DMS 273 (cell line): ENCODE measurements at regions not wholly inside any gene's neighbourhood (a gene's known extent, or its start where the extent isn't known, plus 50 kb on each side); places are given as distances from the start of the nearest gene placed in this dataset.

Source experiments
- DNase-seq: peaks from one replicate; lab custom pipeline; 2025; ENCODE audit not compliant: unreplicated experiment; lab: John Stamatoyannopoulos, UW

DNA sequence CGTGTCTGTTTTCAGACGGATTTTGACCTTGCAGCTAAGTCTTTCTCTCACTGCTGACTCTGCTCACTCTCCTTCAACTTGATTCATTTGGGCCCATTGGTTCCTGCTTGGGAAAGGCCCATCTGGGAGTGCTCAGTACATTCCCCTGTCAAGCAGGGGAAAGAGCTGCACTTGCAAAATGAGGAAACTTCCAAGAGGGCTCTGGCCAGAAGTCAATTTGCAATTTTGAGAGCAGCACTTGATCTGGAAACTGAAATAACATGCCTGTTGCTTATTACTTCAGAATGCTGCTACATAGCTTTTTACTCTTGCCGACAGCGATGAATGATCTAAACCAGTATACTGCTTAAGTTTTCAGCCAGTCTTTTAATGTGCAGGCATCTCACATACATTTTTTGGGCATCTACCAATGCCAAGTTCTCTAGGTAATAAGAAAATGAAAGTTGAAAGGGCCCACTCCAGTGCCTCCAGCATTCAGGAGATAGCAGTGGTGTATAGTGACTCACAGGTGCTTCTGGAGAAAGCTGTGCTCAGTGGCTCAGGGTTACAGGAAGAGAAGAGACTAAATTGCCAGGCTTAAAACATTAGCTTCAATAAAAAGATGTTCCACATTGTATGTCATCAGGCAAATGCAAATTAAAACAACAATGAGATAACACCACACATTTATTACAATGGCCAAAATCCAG, 70.1 kb upstream of the RORA start:
- DNase-seq: no peak

GRCh38 chr15:61295239-61295638, 66.1 kb upstream of the RORA start:
- no peak for DNase-seq

DNA sequence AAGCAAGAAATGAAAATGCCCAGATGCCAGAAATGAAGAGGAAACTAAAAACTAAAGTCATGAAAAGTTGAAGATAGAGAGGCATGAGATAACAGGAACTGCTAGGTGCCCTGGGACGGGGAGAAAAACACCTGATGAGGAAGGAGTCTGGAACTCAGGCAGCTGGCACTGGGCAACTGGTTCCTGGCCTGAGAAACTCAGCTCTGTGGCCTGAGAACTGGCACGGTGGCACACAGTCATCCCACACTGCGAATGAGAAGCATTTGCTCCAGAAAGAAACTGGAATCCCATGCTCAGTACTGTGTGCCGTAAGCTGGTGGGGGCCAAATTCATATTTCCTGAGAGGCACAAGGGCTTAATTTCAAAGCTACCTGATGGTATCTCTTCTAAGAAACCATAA, 53.6 kb upstream of the RORA start:
- DNase-seq: no peak

DNA sequence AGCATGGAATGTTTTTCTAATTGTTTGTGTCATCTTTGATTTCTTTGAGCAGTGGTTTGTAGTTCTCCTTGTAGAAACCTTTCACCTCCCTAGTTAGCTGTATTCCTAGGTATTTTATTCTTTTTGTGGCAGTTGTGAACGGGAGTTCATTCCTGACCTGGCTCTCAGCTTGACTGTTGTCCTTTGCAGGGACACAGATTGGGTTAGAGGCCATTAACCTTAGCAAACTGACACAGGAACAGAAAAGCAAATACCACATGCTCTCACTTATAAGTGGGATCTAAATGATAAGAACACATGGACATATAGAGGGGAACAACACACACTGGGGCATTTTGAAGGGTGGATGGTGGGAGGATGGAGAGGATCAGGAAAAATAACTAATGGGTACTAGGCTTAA, 52.2 kb upstream of the RORA start:
- no peak for DNase-seq
